NCI-H2196 treated with DMSO at 0.1 percent for 48 hours (cell line): ENCODE measurements at regions not wholly inside any gene's neighbourhood (a gene's known extent, or its start where the extent isn't known, plus 50 kb on each side); places are given as distances from the start of the nearest gene placed in this dataset.
"Not testable (repeated sequence)": the region's sequence is repeated elsewhere in the genome, so short reads cannot be mapped to it uniquely, and the experiment has no call there.

Source experiments
- DNase-seq: peaks from one replicate; lab custom pipeline; 2025; ENCODE audit not compliant: unreplicated experiment; lab: John Stamatoyannopoulos, UW

GRCh38 chr14:53744857-53745256, 211.8 kb downstream of the BMP4 start:
- no peak for DNase-seq

DNA sequence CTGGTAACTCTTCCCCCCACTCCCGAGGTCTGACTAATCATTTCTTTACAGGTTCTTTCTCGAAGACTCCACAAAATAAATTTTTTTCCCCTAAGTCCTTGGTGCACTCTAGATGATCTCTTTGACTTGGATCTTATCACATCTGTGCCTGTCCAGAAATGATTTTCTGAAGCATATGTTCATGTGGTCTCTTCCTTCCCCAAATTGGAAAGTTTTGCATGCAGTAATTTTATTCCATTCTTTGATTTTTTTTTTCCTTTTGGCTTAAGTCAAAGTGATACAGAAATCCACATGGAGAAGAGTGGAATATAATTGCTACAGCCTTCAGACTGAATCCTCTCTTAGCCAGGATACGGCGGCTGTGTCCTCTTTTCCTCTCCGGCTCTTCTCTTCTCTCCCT, 213.3 kb downstream of the BMP4 start:
- no peak for DNase-seq

- no peak for DNase-seq
These were observed 214.4 kb downstream of the BMP4 start for GRCh38 chr14:53742233-53742620.

DNA sequence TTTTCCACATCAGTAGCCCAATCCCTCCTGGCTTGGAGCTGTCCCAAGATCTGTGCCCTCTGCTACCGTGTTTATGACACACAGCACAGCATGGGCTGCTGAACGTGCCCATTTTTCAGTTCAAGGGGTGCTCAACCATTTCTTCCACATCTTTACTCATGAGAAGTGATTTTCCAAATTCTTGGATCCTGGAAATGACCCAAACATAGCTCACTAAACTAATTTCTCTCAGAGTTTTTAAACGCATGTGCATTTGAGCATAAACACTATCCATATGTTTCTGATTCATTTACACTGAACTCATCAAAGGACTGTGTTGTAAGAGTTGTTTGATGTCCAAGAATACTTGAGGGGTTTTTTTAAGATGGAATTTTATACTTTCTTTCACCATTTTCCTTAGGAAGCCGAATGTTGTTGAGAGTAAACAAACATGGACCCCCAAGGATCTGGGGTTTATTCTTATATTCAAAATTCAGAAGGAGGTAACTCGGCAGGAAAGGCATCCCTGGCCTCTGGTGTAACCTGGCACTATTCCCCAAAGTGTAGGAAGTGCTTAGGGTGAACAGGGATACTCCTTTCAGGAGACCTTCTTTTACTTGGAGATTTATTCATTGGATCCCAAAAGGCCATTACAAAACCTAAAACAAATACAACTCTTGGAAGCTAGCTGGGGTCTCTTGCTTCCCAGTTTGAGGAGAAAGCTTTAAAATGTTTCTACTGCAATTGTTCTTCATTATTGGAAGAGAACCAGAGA, 215.0 kb downstream of the BMP4 start:
- no peak for DNase-seq

- no peak for DNase-seq
These were observed 216.1 kb downstream of the BMP4 start for GRCh38 chr14:53740570-53740969.

DNA sequence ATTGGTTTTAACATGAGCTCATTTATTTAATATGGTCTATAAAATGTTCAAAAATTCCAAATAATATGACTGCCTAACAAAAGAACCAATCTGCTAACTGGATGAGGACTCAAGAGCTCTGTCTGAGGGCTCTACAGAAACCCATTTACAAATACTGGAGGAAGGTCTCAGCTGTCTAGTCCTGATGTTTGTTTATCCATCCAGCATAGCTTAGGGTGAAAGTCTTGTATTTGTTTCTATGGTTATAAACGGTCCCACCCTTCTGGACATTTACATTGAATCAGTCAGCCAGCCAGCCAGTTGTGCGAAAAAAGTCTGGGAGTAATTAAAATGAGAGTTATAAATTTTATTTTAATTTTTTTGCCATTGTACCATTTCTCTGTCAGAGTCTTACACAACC, 220.7 kb downstream of the BMP4 start:
- no peak for DNase-seq

DNA sequence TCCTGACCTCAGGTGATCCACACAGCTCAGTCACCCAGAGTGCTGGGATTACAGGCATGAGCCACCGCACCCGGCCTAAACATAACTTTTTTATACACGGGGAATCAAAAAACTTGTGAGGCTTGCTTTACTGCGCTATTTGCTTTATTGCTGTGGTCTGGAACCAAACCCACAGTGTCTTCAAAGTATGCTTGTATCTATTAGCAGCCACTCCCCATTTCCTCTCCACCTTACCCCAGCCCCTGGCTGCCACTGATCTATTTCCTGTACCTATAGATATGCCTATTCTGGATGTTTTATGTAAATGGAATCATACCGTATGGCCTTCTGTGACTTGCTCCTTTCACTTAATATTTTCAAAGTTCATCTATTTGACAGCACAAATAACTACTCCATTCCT, 233.4 kb downstream of the BMP4 start:
- DNase-seq: no peak

- DNase-seq: no peak
These were observed 237.1 kb downstream of the BMP4 start for GRCh38 chr14:53719536-53719935.

DNA sequence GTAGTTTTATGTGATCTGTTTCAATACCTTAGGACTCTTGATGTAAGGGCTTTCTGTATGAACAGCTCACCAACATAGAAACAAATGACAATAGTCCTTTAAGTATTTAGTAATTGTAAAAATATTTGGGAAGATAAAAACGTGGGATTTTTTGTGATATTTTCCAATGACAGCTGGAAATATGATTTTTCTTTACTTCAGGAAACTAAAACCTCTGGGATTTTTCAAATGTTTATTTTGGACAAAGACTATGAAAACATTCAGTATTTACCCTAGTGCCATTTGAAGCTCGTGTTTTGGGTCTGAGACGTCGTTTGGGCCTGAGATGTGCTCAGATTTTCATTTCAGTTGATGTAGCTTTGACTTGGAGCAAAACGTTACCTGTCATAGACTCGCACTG, 240.0 kb downstream of the BMP4 start:
- no peak for DNase-seq

- no peak for DNase-seq
These were observed 241.4 kb downstream of the BMP4 start for GRCh38 chr14:53715193-53715721.

- DNase-seq: no peak
These were observed 242.0 kb downstream of the BMP4 start for GRCh38 chr14:53714495-53715192.

DNA sequence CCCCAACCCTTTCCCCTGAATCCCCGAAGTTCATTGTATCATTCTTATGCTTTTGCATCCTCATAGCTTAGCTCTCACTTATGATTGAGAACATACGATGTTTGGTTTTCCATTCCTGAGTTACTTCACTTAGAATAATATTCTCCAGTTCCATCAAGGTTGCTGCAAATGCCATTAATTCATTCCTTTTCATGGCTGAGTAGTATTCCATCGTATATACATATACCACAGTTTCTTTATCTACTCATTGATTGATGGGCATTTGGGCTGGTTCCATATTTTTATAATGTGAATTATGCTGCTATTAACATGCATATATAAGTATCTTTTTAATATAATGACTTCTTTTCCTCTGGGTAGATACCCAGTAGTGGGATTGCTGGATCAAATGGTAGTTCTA, 243.7 kb downstream of the BMP4 start:
- not testable (repeated sequence) for DNase-seq

GRCh38 chr14:53711205-53711604, 245.4 kb downstream of the BMP4 start:
- no peak for DNase-seq

GRCh38 chr14:53710615-53711014, 246.0 kb downstream of the BMP4 start:
- no peak for DNase-seq

GRCh38 chr14:53709381-53709780, 247.2 kb downstream of the BMP4 start:
- DNase-seq: no peak

- no peak for DNase-seq
These were observed 253.2 kb downstream of the BMP4 start for GRCh38 chr14:53703457-53703856.

- no peak for DNase-seq
These were observed 255.3 kb downstream of the BMP4 start for GRCh38 chr14:53701108-53701875.

DNA sequence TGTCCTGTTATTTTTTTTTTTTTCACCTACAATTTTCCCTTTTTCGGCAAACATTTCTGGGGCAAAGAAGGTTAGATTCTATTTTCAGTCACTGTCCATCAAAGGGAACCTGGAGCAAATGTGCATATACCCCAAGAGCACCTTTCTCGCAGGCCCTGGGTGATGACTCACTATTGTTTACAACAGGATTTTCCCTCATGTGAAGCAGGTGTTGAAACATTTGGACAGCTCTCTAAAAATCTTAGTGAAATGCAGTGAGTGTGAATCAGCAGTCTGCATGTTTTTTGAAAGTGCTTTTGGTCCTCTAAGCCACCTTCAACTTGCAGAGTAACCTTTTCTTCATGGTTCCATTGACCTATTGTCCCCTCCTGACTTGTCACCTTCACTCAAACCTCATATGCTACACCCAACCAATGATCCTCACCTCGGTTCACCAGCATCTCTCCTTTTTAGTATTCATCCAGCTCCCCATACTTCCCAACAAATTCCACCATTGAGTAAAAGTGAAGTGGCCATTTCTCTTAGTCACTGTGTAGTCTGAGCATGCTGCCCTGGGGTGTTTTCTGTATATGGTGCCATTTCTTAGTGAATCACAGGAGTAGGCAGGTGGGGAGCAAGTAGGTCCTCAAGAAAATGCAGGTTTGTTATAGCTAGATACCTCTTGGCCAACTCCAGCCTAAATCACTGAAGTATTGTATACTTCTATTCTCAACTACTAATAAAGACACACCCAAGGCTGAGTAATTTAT, 260.2 kb downstream of the BMP4 start:
- DNase-seq: no peak

GRCh38 chr14:53695692-53696214, 260.9 kb downstream of the BMP4 start:
- DNase-seq: no peak

GRCh38 chr14:53692885-53693284, 263.7 kb downstream of the BMP4 start:
- DNase-seq: no peak

GRCh38 chr14:53692451-53692850, 264.2 kb downstream of the BMP4 start:
- DNase-seq: no peak
